Ovary (tissue), 3 donors: ENCODE measurements at regions not wholly inside any gene's neighbourhood (a gene's known extent, or its start where the extent isn't known, plus 50 kb on each side); places are given as distances from the start of the nearest gene placed in this dataset.

Experiments used
- EP300 ChIP-seq: sonication (generic); formaldehyde crosslinking; IDR thresholded peaks from one replicate; pipeline ENCODE4 v1.6.1; 2017; ENCODE audit warnings: antibody characterized with exemption
- TF ChIP-seq, protein P1 (sequence below), 3 donors: fragments of 450-650 bp in 2 of 3; fragments of 200-600 bp in 1 of 3; IDR thresholded peaks; one replicate each; pipeline versions ENCODE4 v1.5.1 to v1.8.0; 2016 to 2022; ENCODE audit warnings: antibody characterized with exemption in 3 of 3, mild to moderate bottlenecking in 1 of 3
- donor health status: DM: no; HTN: no; CAD: no.

DNA sequence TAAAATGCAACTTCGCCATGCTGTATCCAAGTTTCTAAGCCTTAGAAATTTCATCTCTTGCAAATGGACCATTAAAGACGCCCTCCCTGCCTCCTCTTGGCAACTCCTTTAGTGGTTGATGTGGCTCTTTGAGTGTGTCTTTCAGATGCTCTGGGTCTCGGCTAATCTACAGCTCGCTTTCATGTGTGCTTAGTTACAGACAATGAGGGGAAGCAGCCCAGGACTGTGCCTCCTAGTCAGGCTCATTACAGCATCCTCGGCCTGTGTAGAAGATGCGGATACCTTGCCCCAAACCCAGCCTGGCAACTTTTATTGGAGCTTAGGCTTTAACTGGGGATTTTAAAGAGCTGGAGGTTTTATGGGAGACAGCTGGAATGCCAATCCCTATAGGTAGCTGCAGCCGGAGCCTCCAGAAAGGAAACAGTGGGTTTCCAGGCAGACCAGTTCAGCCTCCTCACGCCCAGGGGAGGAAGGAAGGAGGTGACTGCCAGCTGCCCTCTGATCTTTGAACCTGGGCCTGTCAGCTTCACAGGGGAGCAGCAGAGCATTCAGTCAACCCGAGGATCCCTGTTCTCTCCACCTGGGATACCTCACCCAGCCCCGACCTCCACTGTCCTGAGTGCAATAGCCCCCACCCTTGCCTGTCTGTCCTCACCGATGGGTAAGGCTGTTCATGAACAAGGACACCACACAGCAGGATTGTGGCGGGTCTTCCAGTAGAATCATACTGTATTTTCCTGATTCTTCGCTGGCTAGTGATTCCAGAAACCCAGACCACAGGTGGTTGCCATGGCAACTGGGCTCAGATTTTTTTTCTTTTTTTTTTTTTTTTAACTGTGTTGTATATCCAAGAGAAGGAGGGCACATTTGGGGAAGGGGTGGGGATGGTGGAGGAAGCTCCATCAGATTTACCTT is 638.5 kb downstream of the MED13L start:
- TF ChIP-seq, protein P1, sequence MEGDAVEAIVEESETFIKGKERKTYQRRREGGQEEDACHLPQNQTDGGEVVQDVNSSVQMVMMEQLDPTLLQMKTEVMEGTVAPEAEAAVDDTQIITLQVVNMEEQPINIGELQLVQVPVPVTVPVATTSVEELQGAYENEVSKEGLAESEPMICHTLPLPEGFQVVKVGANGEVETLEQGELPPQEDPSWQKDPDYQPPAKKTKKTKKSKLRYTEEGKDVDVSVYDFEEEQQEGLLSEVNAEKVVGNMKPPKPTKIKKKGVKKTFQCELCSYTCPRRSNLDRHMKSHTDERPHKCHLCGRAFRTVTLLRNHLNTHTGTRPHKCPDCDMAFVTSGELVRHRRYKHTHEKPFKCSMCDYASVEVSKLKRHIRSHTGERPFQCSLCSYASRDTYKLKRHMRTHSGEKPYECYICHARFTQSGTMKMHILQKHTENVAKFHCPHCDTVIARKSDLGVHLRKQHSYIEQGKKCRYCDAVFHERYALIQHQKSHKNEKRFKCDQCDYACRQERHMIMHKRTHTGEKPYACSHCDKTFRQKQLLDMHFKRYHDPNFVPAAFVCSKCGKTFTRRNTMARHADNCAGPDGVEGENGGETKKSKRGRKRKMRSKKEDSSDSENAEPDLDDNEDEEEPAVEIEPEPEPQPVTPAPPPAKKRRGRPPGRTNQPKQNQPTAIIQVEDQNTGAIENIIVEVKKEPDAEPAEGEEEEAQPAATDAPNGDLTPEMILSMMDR (IDR thresholded peaks at IDR 0.05) = no peak
- no peak for TF ChIP-seq EP300
